GM20000 (cell line): ENCODE measurements at regions not wholly inside any gene's neighbourhood (a gene's known extent, or its start where the extent isn't known, plus 50 kb on each side); places are given as distances from the start of the nearest gene placed in this dataset.
A peak's percentile ranks its signal among the peaks of the same experiment; 100 is the strongest.

ENCODE experiments used
- DNase-seq: peaks from one replicate; pipeline ENCODE4 v3.0.0; 2012; ENCODE audit warnings: low spot score
- TF ChIP-seq, protein P1 (sequence below): IDR thresholded peaks from 2 replicates; pipeline ENCODE4 v1.5.1; 2012; ENCODE audit warnings: mild to moderate bottlenecking, control low read depth; ENCODE audit errors: extremely low read depth, missing control alignments

DNA sequence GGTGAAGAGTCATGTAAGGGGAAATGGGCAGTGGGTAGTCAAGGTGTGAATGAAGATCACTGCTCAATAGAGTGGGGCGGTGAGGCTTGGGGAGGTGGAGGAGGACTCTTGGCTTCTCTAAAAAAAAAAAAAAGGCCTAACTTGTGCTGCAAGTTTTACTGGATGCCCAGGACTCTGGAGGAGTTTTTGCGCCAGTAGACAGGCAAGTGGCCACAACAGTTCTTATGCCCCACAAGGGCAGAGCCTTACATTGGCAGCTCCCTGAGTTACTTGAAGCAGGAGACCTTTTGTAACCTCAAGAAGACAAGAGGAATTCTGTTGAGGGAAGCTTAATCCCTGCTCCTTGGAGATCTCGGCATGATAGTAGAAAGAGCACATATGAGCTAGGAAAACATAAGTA is 54.9 kb upstream of the PPP2R5A start:
- TF ChIP-seq, protein P1, sequence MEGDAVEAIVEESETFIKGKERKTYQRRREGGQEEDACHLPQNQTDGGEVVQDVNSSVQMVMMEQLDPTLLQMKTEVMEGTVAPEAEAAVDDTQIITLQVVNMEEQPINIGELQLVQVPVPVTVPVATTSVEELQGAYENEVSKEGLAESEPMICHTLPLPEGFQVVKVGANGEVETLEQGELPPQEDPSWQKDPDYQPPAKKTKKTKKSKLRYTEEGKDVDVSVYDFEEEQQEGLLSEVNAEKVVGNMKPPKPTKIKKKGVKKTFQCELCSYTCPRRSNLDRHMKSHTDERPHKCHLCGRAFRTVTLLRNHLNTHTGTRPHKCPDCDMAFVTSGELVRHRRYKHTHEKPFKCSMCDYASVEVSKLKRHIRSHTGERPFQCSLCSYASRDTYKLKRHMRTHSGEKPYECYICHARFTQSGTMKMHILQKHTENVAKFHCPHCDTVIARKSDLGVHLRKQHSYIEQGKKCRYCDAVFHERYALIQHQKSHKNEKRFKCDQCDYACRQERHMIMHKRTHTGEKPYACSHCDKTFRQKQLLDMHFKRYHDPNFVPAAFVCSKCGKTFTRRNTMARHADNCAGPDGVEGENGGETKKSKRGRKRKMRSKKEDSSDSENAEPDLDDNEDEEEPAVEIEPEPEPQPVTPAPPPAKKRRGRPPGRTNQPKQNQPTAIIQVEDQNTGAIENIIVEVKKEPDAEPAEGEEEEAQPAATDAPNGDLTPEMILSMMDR = no peak
- no peak for DNase-seq

DNA sequence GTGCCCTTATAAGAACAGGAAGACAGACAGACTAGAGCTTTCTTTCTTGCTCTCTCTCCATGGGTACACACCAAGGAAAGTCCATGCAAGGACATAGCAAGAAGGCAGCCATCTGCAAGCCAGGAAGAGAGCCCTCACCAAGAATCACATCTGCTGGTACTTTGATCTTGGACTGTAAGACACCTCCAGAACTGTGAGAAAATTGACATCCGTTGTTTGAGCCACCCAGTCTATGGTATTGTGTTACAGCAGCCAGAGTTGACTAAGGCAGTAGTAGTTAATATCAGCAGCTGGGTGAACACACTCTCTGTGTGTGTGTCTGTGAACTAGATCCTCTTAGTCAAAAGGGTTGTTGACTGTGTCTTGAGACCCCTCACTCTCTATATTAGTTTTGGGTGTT is 53.8 kb upstream of the PPP2R5A start:
- DNase-seq = no peak
- TF ChIP-seq, protein P1 = no peak

DNA sequence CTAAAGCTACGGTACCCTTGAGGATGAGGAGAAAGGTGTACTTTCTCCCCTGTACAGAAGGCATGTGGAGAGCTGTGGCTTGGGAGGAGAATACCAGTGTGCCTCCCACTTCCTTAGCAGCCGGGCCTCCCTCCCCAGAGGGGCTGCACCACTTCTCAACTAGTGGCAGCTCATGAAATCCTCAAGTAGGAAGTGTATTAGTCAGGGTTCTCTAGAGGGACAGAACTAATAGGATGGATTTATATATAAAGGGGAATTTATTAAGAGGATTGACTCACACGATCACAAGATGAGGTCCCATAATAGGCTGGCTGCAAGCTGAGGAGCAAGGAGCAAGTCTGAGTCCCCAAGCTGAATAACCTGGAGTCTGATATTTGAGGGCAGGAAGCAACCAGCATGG is 53.1 kb upstream of the PPP2R5A start:
- DNase-seq = no peak
- TF ChIP-seq, protein P1 = no peak

DNA sequence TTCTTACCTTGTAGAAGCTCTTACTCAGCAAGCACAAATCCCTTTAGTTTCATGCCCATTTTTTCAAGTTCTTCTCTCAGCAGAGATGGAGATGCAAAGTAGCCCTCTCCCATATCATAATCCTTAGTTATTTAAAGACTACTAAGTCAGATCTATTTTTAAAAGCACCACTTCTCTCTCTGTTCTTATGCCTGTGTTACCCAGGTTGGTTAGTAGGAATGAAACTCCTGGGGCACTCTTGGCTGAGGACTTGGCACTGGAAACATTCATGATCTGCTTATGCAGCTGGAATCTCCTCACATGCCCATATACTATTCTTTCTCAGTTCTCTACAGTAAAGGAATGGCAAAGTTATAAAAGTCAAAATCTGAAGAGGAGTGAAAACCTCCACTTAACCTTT is 51.9 kb upstream of the PPP2R5A start:
- no peak for DNase-seq
- TF ChIP-seq, protein P1 = no peak

DNA sequence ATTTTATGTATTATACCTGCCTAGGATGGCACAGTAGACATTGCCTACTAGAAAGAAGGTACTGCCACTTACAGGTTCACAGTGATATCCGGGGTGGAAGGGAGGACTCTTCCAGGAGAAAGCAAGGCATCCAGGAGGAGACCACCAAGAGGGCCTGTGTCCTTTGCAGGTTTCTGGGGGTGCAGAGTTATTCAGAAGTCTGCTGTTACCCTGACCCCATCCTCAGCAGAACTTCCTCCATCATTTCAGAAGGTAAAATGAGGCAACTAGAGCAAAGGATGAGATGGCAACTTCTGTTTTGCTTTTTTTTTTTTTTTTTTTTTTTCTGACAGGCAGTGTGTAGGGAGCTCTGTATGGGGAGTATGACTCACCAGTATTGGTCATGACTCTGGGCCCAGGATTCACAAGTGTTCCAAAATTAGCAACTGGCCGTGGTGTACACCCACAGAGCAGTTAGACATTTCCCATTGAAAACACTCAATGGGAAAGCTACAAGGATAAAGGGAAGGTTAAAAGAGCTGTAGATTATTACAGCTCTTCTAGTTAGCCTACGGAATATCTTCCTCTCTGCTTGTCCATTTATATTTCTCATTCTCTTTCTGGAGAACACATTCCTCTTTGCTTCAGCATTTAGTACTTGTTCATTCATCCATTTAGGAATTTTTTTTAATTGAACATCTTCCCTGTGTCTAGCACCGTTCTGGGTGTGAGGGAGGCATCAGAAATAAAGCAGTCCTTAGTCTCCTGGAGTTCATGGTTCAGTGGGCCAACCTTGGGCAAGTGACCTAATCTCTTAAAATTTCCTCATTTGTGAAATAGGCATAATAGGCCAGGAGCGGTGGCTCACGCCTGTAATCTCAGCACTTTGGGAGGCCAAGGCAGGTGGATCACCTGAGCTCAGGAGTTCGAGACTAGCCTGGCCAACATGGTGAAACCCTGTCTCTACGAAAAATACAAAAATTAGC is 50.5 kb upstream of the PPP2R5A start:
- peak; percentile 63 for DNase-seq
- TF ChIP-seq, protein P1 = no peak
